ENCODE measurements at regions not wholly inside any gene's neighbourhood (a gene's known extent, or its start where the extent isn't known, plus 50 kb on each side); places are given as distances from the start of the nearest gene placed in this dataset.

DNA sequence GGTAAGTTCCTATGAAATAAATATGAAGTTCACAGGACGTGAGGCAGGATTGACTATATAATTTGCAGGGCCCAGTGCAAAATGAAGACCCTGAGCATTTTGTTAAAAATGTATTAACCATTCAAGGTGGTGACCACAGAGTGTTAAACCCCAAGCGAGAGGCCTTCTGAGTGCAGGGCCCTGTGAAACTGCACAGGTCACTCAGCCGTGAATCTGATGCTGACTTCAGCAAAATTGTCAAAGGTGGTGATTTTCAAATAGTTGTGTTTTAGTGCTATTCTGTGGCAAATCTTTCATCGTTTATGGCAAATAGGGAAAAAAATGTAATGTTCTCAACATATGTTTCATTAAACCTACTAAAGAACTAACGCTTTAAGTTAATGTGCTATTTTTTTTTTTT is 334.0 kb upstream of the NAV3 start:
- in situ Hi-C loops (cut with MboI) (no loop called here), intact Hi-C loops (cut with micrococcal nuclease) (no loop called here)
- 0% methylated on average over 5 of the region's 5 CpGs for WGBS (ENCODE audit: insufficient coverage, low coverage, missing lambda C conversion rate)
- Histone ChIP-seq H3K27me3 (ENCODE audit: control insufficient read depth in 2 of 2, insufficient read depth in 2 of 2, low read length in 2 of 2) (no peaks in the 10 kb centered on the region), H4K20me1 (replicated peaks; ENCODE audit: control insufficient read depth, insufficient read depth, low read length) (no peaks in the 10 kb centered on the region), H3K36me3 (ENCODE audit: control insufficient read depth, insufficient read depth, low read length) (no peaks in the 10 kb centered on the region), H3K79me2 (ENCODE audit: control insufficient read depth, insufficient read depth, low read length) (no peaks in the 10 kb centered on the region), H3K9me3 (replicated peaks; ENCODE audit: control insufficient read depth, insufficient read depth, low read depth, low read length) (no peaks in the 10 kb centered on the region), H3K4me1 (replicated peaks in 1 of 2; ENCODE audit: control insufficient read depth in 2 of 2, insufficient read depth in 2 of 2, low read length in 2 of 2) (no peaks in the 10 kb centered on the region), H3K9ac (ENCODE audit: insufficient read depth in 1 of 2, low read depth in 2 of 2, low read length in 2 of 2) (no peak overlapping the region), H2AFZ (ENCODE audit: low read depth, low read length) (no peak overlapping the region), H3K9me1 (ENCODE audit: control insufficient read depth, insufficient read depth, low read length) (no peaks in the 10 kb centered on the region), H3K4me3 (no peak overlapping the region), H3K27ac (ENCODE audit: extremely low read depth, low read depth, low read length) (no peak overlapping the region), H3K4me2 (ENCODE audit: insufficient read depth, low read length) (no peak overlapping the region)
- FAIRE-seq (no peak), ATAC-seq (no peak), DNase-seq (ENCODE audit: extremely low read depth in 1 of 4, low spot score in 3 of 4) (no peak)
- BruUV-seq (replicated peaks) = no TSS peak
- POLR2A ChIA-PET = no interaction called here
- TF ChIP-seq ZNF24 (IDR thresholded peaks at IDR 0.05) (no peak), NCOA2 (IDR thresholded peaks at IDR 0.05; ENCODE audit: partially characterized antibody in 2 of 2) (no peak), TCF3 (CRISPR knock-in tag; IDR thresholded peaks at IDR 0.05) (no peak), PPARD (CRISPR knock-in tag; IDR thresholded peaks at IDR 0.05) (no peak), RERE (CRISPR knock-in tag; IDR thresholded peaks at IDR 0.05; ENCODE audit: borderline replicate concordance) (no peak), PRPF4 (IDR thresholded peaks at IDR 0.05; ENCODE audit: insufficient read depth, low read depth, low read length, poor library complexity, severe bottlenecking) (no peak), ZNF785 (CRISPR knock-in tag; IDR thresholded peaks at IDR 0.05) (no peak)
- TF ChIP-seq, protein P1, sequence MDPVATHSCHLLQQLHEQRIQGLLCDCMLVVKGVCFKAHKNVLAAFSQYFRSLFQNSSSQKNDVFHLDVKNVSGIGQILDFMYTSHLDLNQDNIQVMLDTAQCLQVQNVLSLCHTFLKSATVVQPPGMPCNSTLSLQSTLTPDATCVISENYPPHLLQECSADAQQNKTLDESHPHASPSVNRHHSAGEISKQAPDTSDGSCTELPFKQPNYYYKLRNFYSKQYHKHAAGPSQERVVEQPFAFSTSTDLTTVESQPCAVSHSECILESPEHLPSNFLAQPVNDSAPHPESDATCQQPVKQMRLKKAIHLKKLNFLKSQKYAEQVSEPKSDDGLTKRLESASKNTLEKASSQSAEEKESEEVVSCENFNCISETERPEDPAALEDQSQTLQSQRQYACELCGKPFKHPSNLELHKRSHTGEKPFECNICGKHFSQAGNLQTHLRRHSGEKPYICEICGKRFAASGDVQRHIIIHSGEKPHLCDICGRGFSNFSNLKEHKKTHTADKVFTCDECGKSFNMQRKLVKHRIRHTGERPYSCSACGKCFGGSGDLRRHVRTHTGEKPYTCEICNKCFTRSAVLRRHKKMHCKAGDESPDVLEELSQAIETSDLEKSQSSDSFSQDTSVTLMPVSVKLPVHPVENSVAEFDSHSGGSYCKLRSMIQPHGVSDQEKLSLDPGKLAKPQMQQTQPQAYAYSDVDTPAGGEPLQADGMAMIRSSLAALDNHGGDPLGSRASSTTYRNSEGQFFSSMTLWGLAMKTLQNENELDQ (CRISPR knock-in tag; IDR thresholded peaks at IDR 0.05; ENCODE audit: borderline replicate concordance) = no peak
- TF ChIP-seq, protein P2, sequence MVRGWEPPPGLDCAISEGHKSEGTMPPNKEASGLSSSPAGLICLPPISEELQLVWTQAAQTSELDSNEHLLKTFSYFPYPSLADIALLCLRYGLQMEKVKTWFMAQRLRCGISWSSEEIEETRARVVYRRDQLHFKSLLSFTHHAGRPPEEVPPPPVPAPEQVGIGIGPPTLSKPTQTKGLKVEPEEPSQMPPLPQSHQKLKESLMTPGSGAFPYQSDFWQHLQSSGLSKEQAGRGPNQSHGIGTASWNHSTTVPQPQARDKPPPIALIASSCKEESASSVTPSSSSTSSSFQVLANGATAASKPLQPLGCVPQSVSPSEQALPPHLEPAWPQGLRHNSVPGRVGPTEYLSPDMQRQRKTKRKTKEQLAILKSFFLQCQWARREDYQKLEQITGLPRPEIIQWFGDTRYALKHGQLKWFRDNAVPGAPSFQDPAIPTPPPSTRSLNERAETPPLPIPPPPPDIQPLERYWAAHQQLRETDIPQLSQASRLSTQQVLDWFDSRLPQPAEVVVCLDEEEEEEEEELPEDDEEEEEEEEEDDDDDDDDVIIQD (CRISPR knock-in tag; IDR thresholded peaks at IDR 0.05) = no peak
- TF ChIP-seq, protein P3, sequence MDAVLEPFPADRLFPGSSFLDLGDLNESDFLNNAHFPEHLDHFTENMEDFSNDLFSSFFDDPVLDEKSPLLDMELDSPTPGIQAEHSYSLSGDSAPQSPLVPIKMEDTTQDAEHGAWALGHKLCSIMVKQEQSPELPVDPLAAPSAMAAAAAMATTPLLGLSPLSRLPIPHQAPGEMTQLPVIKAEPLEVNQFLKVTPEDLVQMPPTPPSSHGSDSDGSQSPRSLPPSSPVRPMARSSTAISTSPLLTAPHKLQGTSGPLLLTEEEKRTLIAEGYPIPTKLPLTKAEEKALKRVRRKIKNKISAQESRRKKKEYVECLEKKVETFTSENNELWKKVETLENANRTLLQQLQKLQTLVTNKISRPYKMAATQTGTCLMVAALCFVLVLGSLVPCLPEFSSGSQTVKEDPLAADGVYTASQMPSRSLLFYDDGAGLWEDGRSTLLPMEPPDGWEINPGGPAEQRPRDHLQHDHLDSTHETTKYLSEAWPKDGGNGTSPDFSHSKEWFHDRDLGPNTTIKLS (IDR thresholded peaks at IDR 0.05; ENCODE audit: borderline replicate concordance, low read depth) = no peak
- CTCF ChIA-PET (ENCODE audit: low intra/inter-chr PET ratio) = no interaction called here
